ENCODE measurements at regions not wholly inside any gene's neighbourhood (a gene's known extent, or its start where the extent isn't known, plus 50 kb on each side); places are given as distances from the start of the nearest gene placed in this dataset.

GRCh38 chr14:97036086-97036852 lies 239.1 kb downstream of the VRK1 start:
- no peak for DNase-seq (ENCODE audit: low spot score in 2 of 2)
- no peaks in the 10 kb centered on the region for H3K36me3 Mint-ChIP-seq
- H3K27ac Mint-ChIP-seq = no peak overlapping the region
- no peak for ATAC-seq
- H3K4me1 Mint-ChIP-seq = peaks cover 8% of the 10 kb centered on the region
- H3K4me3 Mint-ChIP-seq = no peak overlapping the region
- peaks cover 14% of the 10 kb centered on the region for H3K9me3 Mint-ChIP-seq

- H3K4me3 Mint-ChIP-seq = no peak overlapping the region
- no peak for DNase-seq (ENCODE audit: low spot score in 2 of 2)
- H3K4me1 Mint-ChIP-seq = no peaks in the 10 kb centered on the region
- H3K9me3 Mint-ChIP-seq = peaks cover 11% of the 10 kb centered on the region
- no peak for ATAC-seq
- no peak overlapping the region for H3K27ac Mint-ChIP-seq
- H3K36me3 Mint-ChIP-seq = no peaks in the 10 kb centered on the region
Observed at GRCh38 chr14:97039717-97040363, 242.7 kb downstream of the VRK1 start.

- DNase-seq (ENCODE audit: low spot score in 2 of 2) = no peak
- Mint-ChIP-seq H3K4me1 (no peaks in the 10 kb centered on the region), H3K27ac (no peak overlapping the region), H3K9me3 (no peaks in the 10 kb centered on the region), H3K4me3 (no peak overlapping the region), H3K36me3 (no peaks in the 10 kb centered on the region)
- no peak for ATAC-seq
Observed at GRCh38 chr14:97046967-97047366, 249.8 kb downstream of the VRK1 start.

- no peak for DNase-seq (ENCODE audit: low spot score in 2 of 2)
- H3K27ac Mint-ChIP-seq = no peak overlapping the region
- no peaks in the 10 kb centered on the region for H3K9me3 Mint-ChIP-seq
- no peak overlapping the region for H3K4me3 Mint-ChIP-seq
- no peaks in the 10 kb centered on the region for H3K4me1 Mint-ChIP-seq
- ATAC-seq = no peak
- no peaks in the 10 kb centered on the region for H3K36me3 Mint-ChIP-seq
Observed at GRCh38 chr14:97052001-97052400, 254.8 kb downstream of the VRK1 start.

- Mint-ChIP-seq H3K9me3 (no peaks in the 10 kb centered on the region), H3K4me1 (no peaks in the 10 kb centered on the region), H3K36me3 (no peaks in the 10 kb centered on the region), H3K4me3 (no peak overlapping the region), H3K27ac (no peak overlapping the region)
- DNase-seq (ENCODE audit: low spot score in 2 of 2) = no peak
- no peak for ATAC-seq
Observed at GRCh38 chr14:97053941-97054340, 256.8 kb downstream of the VRK1 start.

GRCh38 chr14:97055355-97055754 lies 258.2 kb downstream of the VRK1 start:
- DNase-seq (ENCODE audit: low spot score in 2 of 2) = no peak
- Mint-ChIP-seq H3K27ac (no peak overlapping the region), H3K9me3 (no peaks in the 10 kb centered on the region), H3K4me3 (no peak overlapping the region), H3K4me1 (no peaks in the 10 kb centered on the region), H3K36me3 (no peaks in the 10 kb centered on the region)
- ATAC-seq = no peak

- Mint-ChIP-seq H3K4me1 (no peaks in the 10 kb centered on the region), H3K36me3 (no peaks in the 10 kb centered on the region), H3K9me3 (no peaks in the 10 kb centered on the region), H3K4me3 (no peak overlapping the region), H3K27ac (no peak overlapping the region)
- ATAC-seq = peak; percentile 51
- no peak for DNase-seq (ENCODE audit: low spot score in 2 of 2)
Observed at GRCh38 chr14:97056086-97056485, 258.9 kb downstream of the VRK1 start.

GRCh38 chr14:97057238-97058073 lies 260.3 kb downstream of the VRK1 start:
- Mint-ChIP-seq H3K9me3 (no peaks in the 10 kb centered on the region), H3K36me3 (no peaks in the 10 kb centered on the region), H3K27ac (no peak overlapping the region), H3K4me3 (no peak overlapping the region), H3K4me1 (no peaks in the 10 kb centered on the region)
- no peak for ATAC-seq
- no peak for DNase-seq (ENCODE audit: low spot score in 2 of 2)

GRCh38 chr14:97058074-97058467 lies 260.9 kb downstream of the VRK1 start:
- Mint-ChIP-seq H3K4me1 (no peaks in the 10 kb centered on the region), H3K36me3 (no peaks in the 10 kb centered on the region), H3K27ac (no peak overlapping the region), H3K9me3 (no peaks in the 10 kb centered on the region), H3K4me3 (no peak overlapping the region)
- no peak for DNase-seq (ENCODE audit: low spot score in 2 of 2)
- no peak for ATAC-seq

- no peak for DNase-seq (ENCODE audit: low spot score in 2 of 2)
- no peak for ATAC-seq
Observed at GRCh38 chr14:97058589-97058988, 261.4 kb downstream of the VRK1 start.

GRCh38 chr14:97061198-97061597 lies 264.0 kb downstream of the VRK1 start:
- Mint-ChIP-seq H3K36me3 (no peaks in the 10 kb centered on the region), H3K4me1 (peaks cover 6% of the 10 kb centered on the region), H3K4me3 (no peak overlapping the region), H3K27ac (no peak overlapping the region), H3K9me3 (no peaks in the 10 kb centered on the region)
- DNase-seq (ENCODE audit: low spot score in 2 of 2) = no peak
- ATAC-seq = no peak

More at GRCh38 chr14:97058589-97058988, 261.4 kb downstream of the VRK1 start:
- H3K27ac Mint-ChIP-seq = no peak overlapping the region
- no peak overlapping the region for H3K4me3 Mint-ChIP-seq
- H3K9me3 Mint-ChIP-seq = no peaks in the 10 kb centered on the region
- H3K36me3 Mint-ChIP-seq = no peaks in the 10 kb centered on the region
- H3K4me1 Mint-ChIP-seq = no peaks in the 10 kb centered on the region

- no peak for DNase-seq (ENCODE audit: low spot score in 2 of 2)
- no peak overlapping the region for H3K4me3 Mint-ChIP-seq
- H3K27ac Mint-ChIP-seq = no peak overlapping the region
Observed at GRCh38 chr14:97061714-97062113, 264.5 kb downstream of the VRK1 start.

GRCh38 chr14:97065305-97066067 lies 268.3 kb downstream of the VRK1 start:
- peaks cover 6% of the 10 kb centered on the region for H3K4me1 Mint-ChIP-seq
- H3K36me3 Mint-ChIP-seq = no peaks in the 10 kb centered on the region
- H3K27ac Mint-ChIP-seq = no peak overlapping the region
- no peaks in the 10 kb centered on the region for H3K9me3 Mint-ChIP-seq
- ATAC-seq (peak; percentile 26), DNase-seq (ENCODE audit: low spot score in 2 of 2) (no peak)
- no peak overlapping the region for H3K4me3 Mint-ChIP-seq

More at GRCh38 chr14:97061714-97062113, 264.5 kb downstream of the VRK1 start:
- no peaks in the 10 kb centered on the region for H3K36me3 Mint-ChIP-seq
- H3K9me3 Mint-ChIP-seq = no peaks in the 10 kb centered on the region
- no peak for ATAC-seq
- peaks cover 6% of the 10 kb centered on the region for H3K4me1 Mint-ChIP-seq

GRCh38 chr14:97066068-97066899 lies 269.1 kb downstream of the VRK1 start:
- Mint-ChIP-seq H3K27ac (no peak overlapping the region), H3K4me1 (peaks cover 6% of the 10 kb centered on the region), H3K36me3 (no peaks in the 10 kb centered on the region), H3K4me3 (no peak overlapping the region), H3K9me3 (no peaks in the 10 kb centered on the region)
- ATAC-seq (peak; percentile 36), DNase-seq (ENCODE audit: low spot score in 2 of 2) (no peak)

Data from stimulated activated effector memory CD8-positive, alpha-beta T cell treated with anti-CD3 and anti-CD28 coated beads, Interleukin-12 subunit alpha, Interleukin-12 subunit beta, amount 100 ng/mL, for 72 hours (primary cell).